Activated CD4-positive, alpha-beta T cell treated with anti-CD3 and anti-CD28 coated beads, Interleukin-2, amount 10 ng/mL, durations not matched to agents 7 days and 5 days (primary cell): ENCODE measurements at regions not wholly inside any gene's neighbourhood (a gene's known extent, or its start where the extent isn't known, plus 50 kb on each side); places are given as distances from the start of the nearest gene placed in this dataset.
"Not testable (repeated sequence)": the region's sequence is repeated elsewhere in the genome, so short reads cannot be mapped to it uniquely, and the experiment has no call there.

Source experiments
- CTCF ChIA-PET: fragments of 350-600 bp; sonication (Branson Sonifier 250); formaldehyde crosslinking; loops from one replicate; lab custom pipeline; 2021; ENCODE audit warnings: antibody characterized with exemption; lab: Charles Lee
- POLR2A ChIA-PET: fragments of 350-600 bp; sonication (Branson Sonifier 250); formaldehyde crosslinking; loops from one replicate; lab custom pipeline; 2021; ENCODE audit warnings: antibody characterized with exemption; lab: Charles Lee
- DNase-seq: peaks from one replicate; pipeline ENCODE4 v3.0.0-alpha.2; 2020
- H3K27ac Mint-ChIP-seq: one replicate; pipeline ENCODE4 v1.8.0; 2021; ENCODE audit warnings: mild to moderate bottlenecking, moderate library complexity, mixed read lengths
- H3K27me3 Mint-ChIP-seq: one replicate; pipeline ENCODE4 v1.8.0; 2021; ENCODE audit warnings: mixed read lengths
- H3K36me3 Mint-ChIP-seq: one replicate; pipeline ENCODE4 v1.8.0; 2021; ENCODE audit warnings: low read depth, mixed read lengths
- H3K4me1 Mint-ChIP-seq: one replicate; pipeline ENCODE4 v1.8.0; 2021; ENCODE audit warnings: mixed read lengths
- H3K4me3 Mint-ChIP-seq: one replicate; pipeline ENCODE4 v1.8.0; 2021; ENCODE audit warnings: mild to moderate bottlenecking, moderate library complexity, mixed read lengths
- H3K9me3 Mint-ChIP-seq: one replicate; pipeline ENCODE4 v1.8.0; 2021; ENCODE audit warnings: mixed read lengths

GRCh38 chr19:23597661-23598060 is 89.4 kb downstream of the ZNF675 start:
- no peak for DNase-seq
- H3K9me3 Mint-ChIP-seq, result peaks cover 17% of the 10 kb centered on the region
- CTCF ChIA-PET, result no interaction called here
- H3K36me3 Mint-ChIP-seq, result no peaks in the 10 kb centered on the region
- H3K4me3 Mint-ChIP-seq, result no peak overlapping the region
- H3K4me1 Mint-ChIP-seq, result no peaks in the 10 kb centered on the region
- H3K27ac Mint-ChIP-seq, result no peak overlapping the region
- POLR2A ChIA-PET, result no interaction called here
- H3K27me3 Mint-ChIP-seq, result no peaks in the 10 kb centered on the region

DNA sequence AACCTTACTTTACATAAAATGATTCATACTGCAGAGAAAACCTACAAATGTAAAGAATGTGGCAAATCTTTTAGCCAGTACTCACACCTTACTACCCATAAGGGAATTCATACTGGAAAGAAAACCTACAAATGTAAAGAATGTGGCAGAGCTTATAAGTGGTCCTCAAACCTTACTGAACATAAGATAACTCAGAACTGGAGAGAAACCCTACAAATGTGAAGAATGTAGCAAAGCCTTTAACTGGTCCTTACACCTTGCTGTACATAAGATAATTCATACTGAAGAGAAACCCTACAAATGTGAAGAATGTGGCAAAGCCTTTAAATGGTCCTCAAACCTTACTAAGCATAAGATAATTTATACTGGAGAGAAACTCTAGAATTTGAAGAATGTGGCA is 90.1 kb downstream of the ZNF675 start:
- ChIA-PET CTCF (no interaction called here), POLR2A (no interaction called here)
- no peak overlapping the region for H3K4me3 Mint-ChIP-seq
- no peaks in the 10 kb centered on the region for H3K4me1 Mint-ChIP-seq
- no peaks in the 10 kb centered on the region for H3K36me3 Mint-ChIP-seq
- H3K27me3 Mint-ChIP-seq, result no peaks in the 10 kb centered on the region
- no peak overlapping the region for H3K27ac Mint-ChIP-seq
- no peak for DNase-seq
- peaks cover 21% of the 10 kb centered on the region for H3K9me3 Mint-ChIP-seq

DNA sequence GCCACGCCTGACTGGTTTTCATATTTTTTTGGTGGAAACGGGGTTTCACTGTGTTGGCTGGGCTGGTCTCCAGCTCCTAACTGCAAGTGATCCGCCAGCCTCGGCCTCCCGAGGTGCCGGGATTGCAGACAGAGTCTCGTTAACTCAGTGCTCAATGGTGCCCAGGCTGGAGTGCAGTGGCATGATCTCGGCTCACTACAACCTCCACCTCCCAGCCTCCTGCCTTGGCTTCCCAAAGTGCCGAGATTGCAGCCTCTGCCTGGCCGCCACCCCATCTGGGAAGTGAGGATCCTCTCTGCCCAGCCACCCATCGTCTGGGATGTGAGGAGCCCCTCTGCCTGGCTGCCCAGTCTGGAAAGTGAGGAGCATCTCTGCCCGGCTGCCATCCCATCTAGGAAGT is 92.7 kb downstream of the ZNF675 start:
- H3K4me1 Mint-ChIP-seq, H3K27ac Mint-ChIP-seq, H3K4me3 Mint-ChIP-seq, DNase-seq, H3K27me3 Mint-ChIP-seq, H3K36me3 Mint-ChIP-seq, CTCF ChIA-PET, POLR2A ChIA-PET: not testable (repeated sequence)
- peaks cover 38% of the 10 kb centered on the region for H3K9me3 Mint-ChIP-seq

- Mint-ChIP-seq H3K36me3 (no peaks in the 10 kb centered on the region), H3K27me3 (no peaks in the 10 kb centered on the region), H3K27ac (no peak overlapping the region), H3K4me3 (no peak overlapping the region), H3K4me1 (no peaks in the 10 kb centered on the region), H3K9me3 (peaks cover 31% of the 10 kb centered on the region)
- ChIA-PET POLR2A (no interaction called here), CTCF (no interaction called here)
- no peak for DNase-seq
Observed at GRCh38 chr19:23587546-23587945, 99.5 kb downstream of the ZNF675 start.

DNA sequence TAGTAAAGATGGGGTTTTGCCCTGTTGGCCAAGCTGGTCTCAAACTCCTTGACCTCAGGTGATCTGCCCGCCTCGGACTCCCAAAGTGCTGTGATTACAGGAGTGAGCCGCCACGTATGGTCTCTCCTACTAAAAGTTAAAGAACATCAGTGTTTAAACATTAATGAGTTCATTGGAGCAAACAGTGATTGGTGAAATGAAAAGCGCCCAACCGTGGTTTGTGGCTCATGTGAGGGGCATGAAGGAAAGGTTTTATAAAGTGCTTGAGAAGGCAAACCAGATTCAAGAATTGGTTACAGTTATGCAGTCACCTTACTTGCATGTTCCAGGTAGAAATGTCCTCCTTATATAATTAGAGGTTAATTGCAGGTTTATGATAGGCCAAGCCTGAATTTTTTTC is 109.5 kb downstream of the ZNF675 start:
- Mint-ChIP-seq H3K4me1 (no peaks in the 10 kb centered on the region), H3K27me3 (no peaks in the 10 kb centered on the region), H3K4me3 (no peak overlapping the region), H3K27ac (no peak overlapping the region), H3K36me3 (no peaks in the 10 kb centered on the region), H3K9me3 (peaks cover 25% of the 10 kb centered on the region)
- no peak for DNase-seq
- POLR2A ChIA-PET, result no interaction called here
- CTCF ChIA-PET, result no interaction called here

- DNase-seq, result no peak
- H3K27ac Mint-ChIP-seq, result no peak overlapping the region
- no peaks in the 10 kb centered on the region for H3K4me1 Mint-ChIP-seq
- ChIA-PET POLR2A (no interaction called here), CTCF (no interaction called here)
- H3K4me3 Mint-ChIP-seq, result no peak overlapping the region
- peaks cover 1% of the 10 kb centered on the region for H3K36me3 Mint-ChIP-seq
- H3K9me3 Mint-ChIP-seq, result peaks cover 49% of the 10 kb centered on the region
- H3K27me3 Mint-ChIP-seq, result no peaks in the 10 kb centered on the region
Observed at GRCh38 chr19:23571175-23571574, 115.8 kb downstream of the ZNF675 start.

- H3K27me3 Mint-ChIP-seq, H3K4me3 Mint-ChIP-seq, CTCF ChIA-PET, H3K36me3 Mint-ChIP-seq, POLR2A ChIA-PET, H3K4me1 Mint-ChIP-seq, H3K27ac Mint-ChIP-seq, DNase-seq: not testable (repeated sequence)
- peaks cover 54% of the 10 kb centered on the region for H3K9me3 Mint-ChIP-seq
Observed at GRCh38 chr19:23568116-23568515, 118.9 kb downstream of the ZNF675 start.

- no peak for DNase-seq
- ChIA-PET POLR2A (no interaction called here), CTCF (no interaction called here)
- no peak overlapping the region for H3K27ac Mint-ChIP-seq
- no peaks in the 10 kb centered on the region for H3K27me3 Mint-ChIP-seq
- H3K36me3 Mint-ChIP-seq, result peaks cover 1% of the 10 kb centered on the region
- peaks cover 48% of the 10 kb centered on the region for H3K9me3 Mint-ChIP-seq
- no peak overlapping the region for H3K4me3 Mint-ChIP-seq
- no peaks in the 10 kb centered on the region for H3K4me1 Mint-ChIP-seq
Observed at GRCh38 chr19:23565256-23565655, 121.8 kb downstream of the ZNF675 start.

GRCh38 chr19:23563326-23563725 is 123.7 kb downstream of the ZNF675 start:
- Mint-ChIP-seq H3K27me3 (no peaks in the 10 kb centered on the region), H3K9me3 (peaks cover 54% of the 10 kb centered on the region), H3K4me3 (no peak overlapping the region), H3K4me1 (no peaks in the 10 kb centered on the region), H3K36me3 (no peaks in the 10 kb centered on the region), H3K27ac (no peak overlapping the region)
- no peak for DNase-seq
- POLR2A ChIA-PET, result no interaction called here
- CTCF ChIA-PET, result no interaction called here

GRCh38 chr19:23561341-23561740 is 125.7 kb downstream of the ZNF675 start:
- no peaks in the 10 kb centered on the region for H3K27me3 Mint-ChIP-seq
- no peak overlapping the region for H3K4me3 Mint-ChIP-seq
- H3K36me3 Mint-ChIP-seq, result no peaks in the 10 kb centered on the region

GRCh38 chr19:23560051-23560450 is 127.0 kb downstream of the ZNF675 start:
- H3K27ac Mint-ChIP-seq, result no peak overlapping the region
- CTCF ChIA-PET, result no interaction called here

More at GRCh38 chr19:23561341-23561740, 125.7 kb downstream of the ZNF675 start:
- H3K27ac Mint-ChIP-seq, result no peak overlapping the region
- H3K4me1 Mint-ChIP-seq, result no peaks in the 10 kb centered on the region
- peaks cover 54% of the 10 kb centered on the region for H3K9me3 Mint-ChIP-seq
- ChIA-PET POLR2A (no interaction called here), CTCF (no interaction called here)
- no peak for DNase-seq

DNA sequence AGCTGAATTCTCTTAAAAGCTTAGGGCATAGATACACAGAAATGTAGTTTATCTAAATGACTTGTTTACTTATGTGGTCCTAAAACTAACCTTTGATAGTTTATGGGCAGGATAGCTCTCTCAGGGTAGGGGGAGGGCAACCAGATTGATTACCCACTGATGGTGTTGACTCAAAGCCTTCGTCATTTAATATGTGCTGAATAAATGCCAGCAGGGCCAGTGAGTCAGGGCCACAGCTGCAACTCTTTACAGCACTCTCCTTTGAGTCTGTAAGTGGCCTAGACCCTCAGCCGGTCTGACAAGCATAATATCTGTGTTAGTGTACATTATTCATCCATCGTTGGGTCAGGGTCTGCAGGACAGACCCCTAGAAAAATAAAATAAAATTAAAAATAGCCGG is 128.5 kb downstream of the ZNF675 start:
- Mint-ChIP-seq H3K4me1 (no peaks in the 10 kb centered on the region), H3K4me3 (no peak overlapping the region), H3K36me3 (no peaks in the 10 kb centered on the region), H3K9me3 (peaks cover 44% of the 10 kb centered on the region), H3K27ac (no peak overlapping the region), H3K27me3 (no peaks in the 10 kb centered on the region)
- ChIA-PET CTCF (no interaction called here), POLR2A (no interaction called here)
- DNase-seq, result no peak

More at GRCh38 chr19:23560051-23560450, 127.0 kb downstream of the ZNF675 start:
- H3K4me3 Mint-ChIP-seq, result no peak overlapping the region
- POLR2A ChIA-PET, result no interaction called here
- no peaks in the 10 kb centered on the region for H3K36me3 Mint-ChIP-seq
- no peaks in the 10 kb centered on the region for H3K4me1 Mint-ChIP-seq
- peaks cover 51% of the 10 kb centered on the region for H3K9me3 Mint-ChIP-seq
- no peak for DNase-seq
- H3K27me3 Mint-ChIP-seq, result no peaks in the 10 kb centered on the region

DNA sequence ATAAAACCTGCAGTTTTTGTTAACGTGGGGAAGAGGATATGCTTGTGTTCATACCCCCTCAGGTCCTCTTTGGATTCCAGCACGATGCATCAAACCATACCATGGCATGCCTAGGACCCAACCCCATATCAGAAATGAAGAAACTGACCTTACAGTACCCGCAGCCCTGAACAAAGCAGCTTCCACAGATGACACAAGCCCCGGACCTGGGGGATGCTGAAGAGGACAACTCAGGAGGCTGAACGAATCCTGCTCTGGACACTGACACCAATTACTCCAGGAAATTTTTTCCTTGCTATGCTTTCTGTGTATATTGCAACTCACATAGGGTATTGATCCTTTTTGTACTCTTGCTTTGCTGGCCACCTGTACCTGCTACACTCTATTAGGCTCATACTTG is 129.6 kb downstream of the ZNF675 start:
- ChIA-PET POLR2A (no interaction called here), CTCF (no interaction called here)
- H3K4me1 Mint-ChIP-seq, result no peaks in the 10 kb centered on the region
- no peaks in the 10 kb centered on the region for H3K27me3 Mint-ChIP-seq
- peaks cover 38% of the 10 kb centered on the region for H3K9me3 Mint-ChIP-seq
- no peaks in the 10 kb centered on the region for H3K36me3 Mint-ChIP-seq
- no peak overlapping the region for H3K4me3 Mint-ChIP-seq
- DNase-seq, result no peak
- no peak overlapping the region for H3K27ac Mint-ChIP-seq

DNA sequence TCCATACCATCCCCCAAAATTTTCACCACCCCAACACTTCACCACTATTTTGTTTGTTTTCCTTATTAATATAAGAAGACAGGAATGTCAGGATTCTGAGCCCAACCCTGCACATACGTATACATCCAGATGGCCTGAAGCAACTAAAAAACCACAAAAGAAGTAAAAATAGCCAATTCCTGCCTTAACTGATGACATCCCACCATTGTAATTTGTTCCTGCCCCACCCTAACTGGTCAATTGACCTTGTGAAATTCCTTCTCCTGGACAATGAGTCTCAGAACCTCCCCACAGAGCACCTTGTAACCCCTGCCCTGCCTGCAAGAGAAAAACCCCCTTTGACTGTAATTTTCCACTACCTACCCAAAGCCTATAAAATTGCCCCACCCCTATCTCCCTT is 132.5 kb downstream of the ZNF675 start:
- Mint-ChIP-seq H3K27ac (no peak overlapping the region), H3K36me3 (no peaks in the 10 kb centered on the region), H3K27me3 (no peaks in the 10 kb centered on the region), H3K9me3 (peaks cover 33% of the 10 kb centered on the region), H3K4me1 (no peaks in the 10 kb centered on the region), H3K4me3 (no peak overlapping the region)
- POLR2A ChIA-PET, result no interaction called here
- CTCF ChIA-PET, result no interaction called here
- no peak for DNase-seq
